Liver (tissue), 8 donors: ENCODE measurements at regions not wholly inside any gene's neighbourhood (a gene's known extent, or its start where the extent isn't known, plus 50 kb on each side); places are given as distances from the start of the nearest gene placed in this dataset.

Experiments used
- DNase-seq: peaks from one replicate; pipeline ENCODE4 v3.0.0-alpha.2; 2017; ENCODE audit warnings: low spot score
- H3K27ac ChIP-seq, 2 donors: one replicate each; pipeline ENCODE4 v1.7.0; 2013; ENCODE audit warnings: inconsistent platforms in 2 of 2, low read length in 2 of 2, control low read depth in 1 of 2, low read depth in 1 of 2, mild to moderate bottlenecking in 1 of 2
- H3K27me3 ChIP-seq, 4 donors: one replicate each; pipeline versions ENCODE4 v1.6.1 to v1.7.0; 2013; ENCODE audit warnings: low read length in 3 of 4, inconsistent platforms in 1 of 4, mild to moderate bottlenecking in 1 of 4, moderate library complexity in 1 of 4; ENCODE audit not compliant: control insufficient read depth in 4 of 4, insufficient read depth in 4 of 4
- H3K36me3 ChIP-seq, 4 donors: one replicate each; pipeline versions ENCODE4 v1.6.1 to v1.7.0; 2013; ENCODE audit warnings: low read length in 3 of 4, mild to moderate bottlenecking in 3 of 4, low read depth in 1 of 4, moderate library complexity in 1 of 4; ENCODE audit not compliant: control insufficient read depth in 4 of 4, insufficient read depth in 3 of 4
- H3K4me1 ChIP-seq, 4 donors: one replicate each; pipeline versions ENCODE4 v1.6.1 to v1.7.0; 2013; ENCODE audit warnings: low read length in 3 of 4, mild to moderate bottlenecking in 3 of 4, moderate library complexity in 1 of 4; ENCODE audit not compliant: control insufficient read depth in 4 of 4, insufficient read depth in 4 of 4
- H3K4me3 ChIP-seq, 3 donors: one replicate each; pipeline versions ENCODE4 v1.6.1 to v1.7.0; 2013; ENCODE audit warnings: low read length in 3 of 3, control low read depth in 1 of 3, low read depth in 1 of 3, mild to moderate bottlenecking in 1 of 3
- H3K9ac ChIP-seq, 2 donors: one replicate each; pipeline ENCODE4 v1.7.0; 2013; ENCODE audit warnings: low read length in 2 of 2, mild to moderate bottlenecking in 2 of 2, moderate library complexity in 2 of 2, control low read depth in 1 of 2, low read depth in 1 of 2
- H3K9me3 ChIP-seq, 4 donors: one replicate each; pipeline versions ENCODE4 v1.6.1 to v1.7.0; 2013; ENCODE audit warnings: low read length in 3 of 4; ENCODE audit not compliant: control insufficient read depth in 4 of 4
- FOXA1 ChIP-seq: IDR thresholded peaks from 2 replicates; pipeline ENCODE4 v1.6.1; 2016; ENCODE audit warnings: antibody characterized with exemption
- GABPA ChIP-seq, 2 donors: IDR thresholded peaks in 1 of 2; conservative IDR thresholded peaks in 1 of 2; 2 replicates each; pipeline ENCODE4 v1.6.1; 2016; ENCODE audit warnings: antibody characterized with exemption in 2 of 2, mild to moderate bottlenecking in 1 of 2, moderate library complexity in 1 of 2
- HNF4A ChIP-seq, 2 donors: conservative IDR thresholded peaks; 2 replicates each; pipeline ENCODE4 v1.6.1; 2016; ENCODE audit warnings: antibody characterized with exemption in 2 of 2, mild to moderate bottlenecking in 2 of 2
- NR2F2 ChIP-seq: IDR thresholded peaks from 2 replicates; pipeline ENCODE4 v1.6.1; 2016; ENCODE audit warnings: antibody characterized with exemption
- RAD21 ChIP-seq, 2 donors: IDR thresholded peaks; 2 replicates each; pipeline ENCODE4 v1.6.1; 2016; ENCODE audit warnings: antibody characterized with exemption in 2 of 2, mild to moderate bottlenecking in 2 of 2
- WGBS: extraction: QIAGEN DNeasy Blood & Tissue Kit; methylation state at CpG from one replicate; pipeline ENCODE4 v1.1.7; 2013; 5-methylcytosine and 5-hydroxymethylcytosine counted together
- TF ChIP-seq, protein P1 (sequence below): fragments of 150-350 bp; IDR thresholded peaks from 2 replicates; pipeline ENCODE4 v1.5.1; 2017; ENCODE audit warnings: improper control_type of control experiment, low read depth, low read length; ENCODE audit not compliant: missing input control
- TF ChIP-seq, protein P2 (sequence below): IDR thresholded peaks from 2 replicates; pipeline ENCODE4 v1.6.1; 2016; ENCODE audit warnings: antibody characterized with exemption, mild to moderate bottlenecking
- TF ChIP-seq, protein P3 (sequence below): IDR thresholded peaks from 2 replicates; pipeline ENCODE4 v1.6.1; 2016; ENCODE audit warnings: antibody characterized with exemption
- donor health status: healthy.
- donor health status: healthy.
- donor health status: healthy.
- donor health status: healthy.
- donor health status: healthy.

DNA sequence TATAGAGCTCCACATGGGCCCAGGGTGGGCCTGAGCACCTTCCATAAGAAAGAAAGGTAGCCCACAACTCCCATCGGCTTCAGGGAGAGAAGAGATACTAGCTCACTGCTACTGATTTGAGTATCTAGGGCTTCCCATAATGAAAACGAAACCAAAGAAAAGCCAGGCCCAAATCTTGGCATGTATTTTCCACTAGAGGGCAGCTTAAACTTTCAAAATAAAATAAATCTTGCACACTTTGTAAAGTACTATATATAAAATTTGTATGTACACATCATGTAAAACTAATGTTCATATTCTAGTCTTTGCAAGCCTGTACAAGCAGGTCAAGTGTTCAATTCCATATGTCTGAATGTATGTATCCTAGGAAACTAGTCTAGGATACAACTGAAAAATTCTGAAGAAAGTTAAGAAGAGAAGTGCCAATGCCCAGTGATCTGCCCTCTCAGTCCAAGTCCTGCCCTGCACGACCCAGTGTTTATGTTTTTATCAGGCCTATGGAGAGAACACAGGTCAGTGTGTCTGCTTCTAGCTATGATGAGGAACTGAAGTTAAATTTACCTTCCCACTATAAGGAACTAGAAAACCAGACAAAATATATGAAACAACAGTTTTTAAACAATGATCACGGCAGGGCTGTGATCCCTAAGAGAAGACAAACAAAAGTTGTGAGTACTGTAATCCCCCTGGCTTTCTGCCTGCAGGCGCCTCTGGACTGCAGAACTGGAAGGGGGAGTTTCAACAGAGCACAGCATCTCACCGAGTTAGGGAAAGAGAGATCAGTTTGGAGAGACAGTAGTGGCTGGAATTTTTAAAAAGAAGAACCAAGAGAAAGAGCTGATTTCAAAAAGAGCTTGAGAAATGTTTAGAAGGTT is 475.7 kb downstream of the UQCRFS1 start:
- no peak for DNase-seq
- H3K9ac ChIP-seq: peak overlapping the region in 1 of 2 donors; percentile 54
- no peak overlapping the region for H3K27ac ChIP-seq
- no peaks in the 10 kb centered on the region for H3K9me3 ChIP-seq
- H3K4me1 ChIP-seq: peaks cover 0 to 9% (median 2%) of the 10 kb centered on the region in 4 donors
- H3K4me3 ChIP-seq: no peak overlapping the region
- no peaks in the 10 kb centered on the region for H3K36me3 ChIP-seq
- TF ChIP-seq RAD21 (IDR thresholded peaks at IDR 0.05): peak; percentile 72
- TF ChIP-seq, protein P1, sequence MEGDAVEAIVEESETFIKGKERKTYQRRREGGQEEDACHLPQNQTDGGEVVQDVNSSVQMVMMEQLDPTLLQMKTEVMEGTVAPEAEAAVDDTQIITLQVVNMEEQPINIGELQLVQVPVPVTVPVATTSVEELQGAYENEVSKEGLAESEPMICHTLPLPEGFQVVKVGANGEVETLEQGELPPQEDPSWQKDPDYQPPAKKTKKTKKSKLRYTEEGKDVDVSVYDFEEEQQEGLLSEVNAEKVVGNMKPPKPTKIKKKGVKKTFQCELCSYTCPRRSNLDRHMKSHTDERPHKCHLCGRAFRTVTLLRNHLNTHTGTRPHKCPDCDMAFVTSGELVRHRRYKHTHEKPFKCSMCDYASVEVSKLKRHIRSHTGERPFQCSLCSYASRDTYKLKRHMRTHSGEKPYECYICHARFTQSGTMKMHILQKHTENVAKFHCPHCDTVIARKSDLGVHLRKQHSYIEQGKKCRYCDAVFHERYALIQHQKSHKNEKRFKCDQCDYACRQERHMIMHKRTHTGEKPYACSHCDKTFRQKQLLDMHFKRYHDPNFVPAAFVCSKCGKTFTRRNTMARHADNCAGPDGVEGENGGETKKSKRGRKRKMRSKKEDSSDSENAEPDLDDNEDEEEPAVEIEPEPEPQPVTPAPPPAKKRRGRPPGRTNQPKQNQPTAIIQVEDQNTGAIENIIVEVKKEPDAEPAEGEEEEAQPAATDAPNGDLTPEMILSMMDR: peak; percentile 67
- TF ChIP-seq NR2F2: no peak
- TF ChIP-seq GABPA (IDR thresholded peaks at IDR 0.05 in 1 of 2, conservative IDR thresholded peaks at IDR 0.05 in 1 of 2): no peak
- WGBS: 14% methylated on average over 6 of the region's 6 CpGs
- H3K27me3 ChIP-seq: no peaks in the 10 kb centered on the region

- no peak overlapping the region for H3K4me3 ChIP-seq
- DNase-seq: no peak
- H3K36me3 ChIP-seq: no peaks in the 10 kb centered on the region
- H3K9ac ChIP-seq: peak overlapping the region in 1 of 2 donors; percentile 54
- H3K27ac ChIP-seq: no peak overlapping the region
- H3K4me1 ChIP-seq: peaks cover 0 to 9% (median 2%) of the 10 kb centered on the region in 4 donors
- 82% methylated on average over 5 of the region's 5 CpGs for WGBS
- H3K27me3 ChIP-seq: no peaks in the 10 kb centered on the region
- H3K9me3 ChIP-seq: no peaks in the 10 kb centered on the region
- no peak for TF ChIP-seq HNF4A (conservative IDR thresholded peaks at IDR 0.05)
- no peak for TF ChIP-seq RAD21 (IDR thresholded peaks at IDR 0.05)
- TF ChIP-seq FOXA1: no peak
Measured at GRCh38 chr19:28736528-28736927, 476.4 kb downstream of the UQCRFS1 start.

DNA sequence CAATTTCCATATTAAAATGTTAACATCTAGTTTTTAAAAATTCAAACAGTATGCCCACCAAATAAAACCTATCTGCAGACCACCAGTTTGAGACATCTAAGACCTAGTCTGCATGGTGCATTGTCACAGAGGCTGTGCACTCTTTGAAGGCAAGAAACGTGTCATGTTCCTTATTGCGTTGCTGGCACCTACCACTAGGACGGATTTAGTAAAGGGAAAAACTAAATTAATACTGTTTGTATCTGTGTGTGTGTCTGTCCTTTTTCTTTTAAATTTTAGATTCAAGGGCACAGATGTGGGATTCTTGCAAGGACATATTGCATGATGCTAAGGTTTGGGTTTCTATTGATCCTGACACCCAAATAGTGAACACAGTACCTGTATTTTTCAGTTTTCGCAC is 481.4 kb downstream of the UQCRFS1 start:
- no peak overlapping the region for H3K27ac ChIP-seq
- TF ChIP-seq, protein P2, sequence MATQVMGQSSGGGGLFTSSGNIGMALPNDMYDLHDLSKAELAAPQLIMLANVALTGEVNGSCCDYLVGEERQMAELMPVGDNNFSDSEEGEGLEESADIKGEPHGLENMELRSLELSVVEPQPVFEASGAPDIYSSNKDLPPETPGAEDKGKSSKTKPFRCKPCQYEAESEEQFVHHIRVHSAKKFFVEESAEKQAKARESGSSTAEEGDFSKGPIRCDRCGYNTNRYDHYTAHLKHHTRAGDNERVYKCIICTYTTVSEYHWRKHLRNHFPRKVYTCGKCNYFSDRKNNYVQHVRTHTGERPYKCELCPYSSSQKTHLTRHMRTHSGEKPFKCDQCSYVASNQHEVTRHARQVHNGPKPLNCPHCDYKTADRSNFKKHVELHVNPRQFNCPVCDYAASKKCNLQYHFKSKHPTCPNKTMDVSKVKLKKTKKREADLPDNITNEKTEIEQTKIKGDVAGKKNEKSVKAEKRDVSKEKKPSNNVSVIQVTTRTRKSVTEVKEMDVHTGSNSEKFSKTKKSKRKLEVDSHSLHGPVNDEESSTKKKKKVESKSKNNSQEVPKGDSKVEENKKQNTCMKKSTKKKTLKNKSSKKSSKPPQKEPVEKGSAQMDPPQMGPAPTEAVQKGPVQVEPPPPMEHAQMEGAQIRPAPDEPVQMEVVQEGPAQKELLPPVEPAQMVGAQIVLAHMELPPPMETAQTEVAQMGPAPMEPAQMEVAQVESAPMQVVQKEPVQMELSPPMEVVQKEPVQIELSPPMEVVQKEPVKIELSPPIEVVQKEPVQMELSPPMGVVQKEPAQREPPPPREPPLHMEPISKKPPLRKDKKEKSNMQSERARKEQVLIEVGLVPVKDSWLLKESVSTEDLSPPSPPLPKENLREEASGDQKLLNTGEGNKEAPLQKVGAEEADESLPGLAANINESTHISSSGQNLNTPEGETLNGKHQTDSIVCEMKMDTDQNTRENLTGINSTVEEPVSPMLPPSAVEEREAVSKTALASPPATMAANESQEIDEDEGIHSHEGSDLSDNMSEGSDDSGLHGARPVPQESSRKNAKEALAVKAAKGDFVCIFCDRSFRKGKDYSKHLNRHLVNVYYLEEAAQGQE: no peak
- TF ChIP-seq, protein P3, sequence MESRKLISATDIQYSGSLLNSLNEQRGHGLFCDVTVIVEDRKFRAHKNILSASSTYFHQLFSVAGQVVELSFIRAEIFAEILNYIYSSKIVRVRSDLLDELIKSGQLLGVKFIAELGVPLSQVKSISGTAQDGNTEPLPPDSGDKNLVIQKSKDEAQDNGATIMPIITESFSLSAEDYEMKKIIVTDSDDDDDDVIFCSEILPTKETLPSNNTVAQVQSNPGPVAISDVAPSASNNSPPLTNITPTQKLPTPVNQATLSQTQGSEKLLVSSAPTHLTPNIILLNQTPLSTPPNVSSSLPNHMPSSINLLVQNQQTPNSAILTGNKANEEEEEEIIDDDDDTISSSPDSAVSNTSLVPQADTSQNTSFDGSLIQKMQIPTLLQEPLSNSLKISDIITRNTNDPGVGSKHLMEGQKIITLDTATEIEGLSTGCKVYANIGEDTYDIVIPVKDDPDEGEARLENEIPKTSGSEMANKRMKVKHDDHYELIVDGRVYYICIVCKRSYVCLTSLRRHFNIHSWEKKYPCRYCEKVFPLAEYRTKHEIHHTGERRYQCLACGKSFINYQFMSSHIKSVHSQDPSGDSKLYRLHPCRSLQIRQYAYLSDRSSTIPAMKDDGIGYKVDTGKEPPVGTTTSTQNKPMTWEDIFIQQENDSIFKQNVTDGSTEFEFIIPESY: no peak
- H3K36me3 ChIP-seq: no peaks in the 10 kb centered on the region
- H3K9me3 ChIP-seq: no peaks in the 10 kb centered on the region
- DNase-seq: no peak
- 74% methylated on average over 4 of the region's 4 CpGs for WGBS
- H3K4me3 ChIP-seq: no peak overlapping the region
- no peak overlapping the region for H3K9ac ChIP-seq
- peaks cover 0 to 9% (median 3%) of the 10 kb centered on the region in 4 donors for H3K27me3 ChIP-seq
- H3K4me1 ChIP-seq: peaks cover 0 to 9% (median 3%) of the 10 kb centered on the region in 4 donors
